CD4-positive, CD25-positive, alpha-beta regulatory T cell (primary cell): ENCODE measurements at regions not wholly inside any gene's neighbourhood (a gene's known extent, or its start where the extent isn't known, plus 50 kb on each side); places are given as distances from the start of the nearest gene placed in this dataset.

Experiments used
- ATAC-seq, 2 donors: fragments of 150-1000 bp; cut with Tn5 transposase; one replicate each; pipeline ENCODE4 v1.10.0; 2021; ENCODE audit warnings: low read depth in 2 of 2, moderate number of reproducible peaks in 2 of 2, moderate library complexity in 1 of 2
- DNase-seq, 3 donors: peaks; one replicate each; pipeline versions ENCODE4 v3.0.0 to v3.0.0-alpha.2; 2012 to 2022; ENCODE audit warnings: mixed read lengths in 1 of 3
- H3K27ac ChIP-seq: one replicate; pipeline ENCODE4 v1.7.0; 2013; ENCODE audit warnings: mild to moderate bottlenecking, low read length; ENCODE audit not compliant: insufficient read depth, poor library complexity, severe bottlenecking
- H3K27me3 ChIP-seq: one replicate; pipeline ENCODE4 v1.7.0; 2013; ENCODE audit warnings: low read length; ENCODE audit not compliant: control insufficient read depth, insufficient read depth
- H3K36me3 ChIP-seq: one replicate; pipeline ENCODE4 v1.7.0; 2013; ENCODE audit warnings: mild to moderate bottlenecking, low read length, moderate library complexity; ENCODE audit not compliant: control insufficient read depth, insufficient read depth
- H3K4me1 ChIP-seq: 2 replicates; pipeline ENCODE4 v1.7.0; 2013; ENCODE audit warnings: mild to moderate bottlenecking, low read length; ENCODE audit not compliant: insufficient read depth, control insufficient read depth, poor library complexity, severe bottlenecking
- H3K4me3 ChIP-seq: one replicate; pipeline ENCODE4 v1.7.0; 2013; ENCODE audit warnings: low read depth, mild to moderate bottlenecking, low read length, moderate library complexity
- H3K9me3 ChIP-seq, 2 experiments: 1 replicate in 1 of 2; 2 replicates in 1 of 2; pipeline ENCODE4 v1.7.0; 2013; ENCODE audit warnings: low read length in 2 of 2, mild to moderate bottlenecking in 1 of 2, moderate library complexity in 1 of 2; ENCODE audit not compliant: control insufficient read depth in 2 of 2
- H3K27ac Mint-ChIP-seq, 3 donors: one replicate each; pipeline ENCODE4 v1.8.0; 2020 to 2022; ENCODE audit warnings: mild to moderate bottlenecking in 3 of 3, mixed read lengths in 3 of 3, moderate library complexity in 2 of 3
- H3K27me3 Mint-ChIP-seq: one replicate; pipeline ENCODE4 v1.8.0; 2022; ENCODE audit warnings: mild to moderate bottlenecking, mixed read lengths
- H3K36me3 Mint-ChIP-seq: one replicate; pipeline ENCODE4 v1.8.0; 2020; ENCODE audit warnings: mixed read lengths
- H3K4me1 Mint-ChIP-seq, 4 donors: one replicate each; pipeline ENCODE4 v1.8.0; 2020 to 2022; ENCODE audit warnings: mixed read lengths in 4 of 4, mild to moderate bottlenecking in 1 of 4
- H3K4me3 Mint-ChIP-seq, 4 donors: one replicate each; pipeline ENCODE4 v1.8.0; 2020 to 2022; ENCODE audit warnings: mild to moderate bottlenecking in 4 of 4, mixed read lengths in 4 of 4, moderate library complexity in 3 of 4
- H3K9me3 Mint-ChIP-seq, 7 donors: one replicate each; pipeline ENCODE4 v1.8.0; 2020 to 2022; ENCODE audit warnings: mixed read lengths in 7 of 7, mild to moderate bottlenecking in 3 of 7, moderate library complexity in 2 of 7

- H3K27ac Mint-ChIP-seq: no peak overlapping the region
- Histone ChIP-seq H3K27ac (no peak overlapping the region), H3K36me3 (no peaks in the 10 kb centered on the region), H3K4me3 (no peak overlapping the region), H3K27me3 (no peaks in the 10 kb centered on the region), H3K9me3 (peaks cover 2 to 4% of the 10 kb centered on the region in 2 experiments), H3K4me1 (no peaks in the 10 kb centered on the region)
- no peaks in the 10 kb centered on the region for H3K4me1 Mint-ChIP-seq
- H3K36me3 Mint-ChIP-seq: no peaks in the 10 kb centered on the region
- H3K9me3 Mint-ChIP-seq: peaks cover 3 to 21% (median 8%) of the 10 kb centered on the region in 7 donors
- ATAC-seq (no peak), DNase-seq (no peak)
- no peaks in the 10 kb centered on the region for H3K27me3 Mint-ChIP-seq
- H3K4me3 Mint-ChIP-seq: no peak overlapping the region
Measured at GRCh38 chr7:69225259-69225943, 372.9 kb upstream of the AUTS2 start.

GRCh38 chr7:69228212-69228811 is 370.0 kb upstream of the AUTS2 start:
- no peaks in the 10 kb centered on the region for H3K4me1 ChIP-seq
- H3K9me3 Mint-ChIP-seq: peaks cover 0 to 21% (median 5%) of the 10 kb centered on the region in 7 donors
- no peaks in the 10 kb centered on the region for H3K4me1 Mint-ChIP-seq
- no peak overlapping the region for H3K4me3 Mint-ChIP-seq
- no peak overlapping the region for H3K4me3 ChIP-seq
- no peak for DNase-seq
- H3K36me3 Mint-ChIP-seq: no peaks in the 10 kb centered on the region
- no peak for ATAC-seq
- H3K27me3 Mint-ChIP-seq: no peaks in the 10 kb centered on the region
- H3K36me3 ChIP-seq: no peaks in the 10 kb centered on the region
- no peak overlapping the region for H3K27ac ChIP-seq
- no peak overlapping the region for H3K27ac Mint-ChIP-seq
- peaks cover 2 to 4% of the 10 kb centered on the region in 2 experiments for H3K9me3 ChIP-seq
- no peaks in the 10 kb centered on the region for H3K27me3 ChIP-seq

- Mint-ChIP-seq H3K36me3 (no peaks in the 10 kb centered on the region), H3K4me3 (no peak overlapping the region), H3K4me1 (no peaks in the 10 kb centered on the region), H3K9me3 (peaks cover 0 to 21% (median 6%) of the 10 kb centered on the region in 7 donors), H3K27me3 (no peaks in the 10 kb centered on the region), H3K27ac (no peak overlapping the region)
- Histone ChIP-seq H3K9me3 (peaks cover 0 to 2% of the 10 kb centered on the region in 2 experiments), H3K4me3 (no peak overlapping the region), H3K27me3 (no peaks in the 10 kb centered on the region), H3K27ac (no peak overlapping the region), H3K36me3 (no peaks in the 10 kb centered on the region), H3K4me1 (no peaks in the 10 kb centered on the region)
- DNase-seq (no peak), ATAC-seq (no peak)
Measured at GRCh38 chr7:69232445-69233376, 365.6 kb upstream of the AUTS2 start.

DNA sequence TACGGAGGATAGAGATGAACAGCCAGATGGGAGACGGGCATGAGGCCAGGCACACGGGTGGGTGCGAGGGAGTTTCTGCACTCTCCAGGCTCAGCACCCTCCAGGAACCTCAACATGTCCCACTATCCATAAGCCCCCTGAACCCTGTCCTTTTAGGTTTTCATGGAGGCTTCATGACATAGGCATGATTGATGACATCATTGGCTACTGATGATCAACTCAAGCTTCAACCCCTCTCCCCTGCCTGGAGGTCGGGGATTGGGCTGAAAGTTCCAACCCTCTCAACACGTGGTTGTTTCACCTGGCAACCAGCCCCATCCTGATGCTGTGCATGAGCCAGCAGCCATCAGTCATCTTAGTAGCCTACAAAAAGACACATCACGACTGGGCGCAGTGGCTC is 360.7 kb upstream of the AUTS2 start:
- no peak overlapping the region for H3K27ac Mint-ChIP-seq
- Histone ChIP-seq H3K4me1 (no peaks in the 10 kb centered on the region), H3K27me3 (no peaks in the 10 kb centered on the region), H3K4me3 (no peak overlapping the region), H3K27ac (no peak overlapping the region), H3K9me3 (no peaks in the 10 kb centered on the region), H3K36me3 (no peaks in the 10 kb centered on the region)
- no peaks in the 10 kb centered on the region for H3K36me3 Mint-ChIP-seq
- ATAC-seq (no peak), DNase-seq (no peak)
- no peak overlapping the region for H3K4me3 Mint-ChIP-seq
- H3K4me1 Mint-ChIP-seq: no peaks in the 10 kb centered on the region
- peaks cover 3 to 28% (median 9%) of the 10 kb centered on the region in 7 donors for H3K9me3 Mint-ChIP-seq
- no peaks in the 10 kb centered on the region for H3K27me3 Mint-ChIP-seq

DNA sequence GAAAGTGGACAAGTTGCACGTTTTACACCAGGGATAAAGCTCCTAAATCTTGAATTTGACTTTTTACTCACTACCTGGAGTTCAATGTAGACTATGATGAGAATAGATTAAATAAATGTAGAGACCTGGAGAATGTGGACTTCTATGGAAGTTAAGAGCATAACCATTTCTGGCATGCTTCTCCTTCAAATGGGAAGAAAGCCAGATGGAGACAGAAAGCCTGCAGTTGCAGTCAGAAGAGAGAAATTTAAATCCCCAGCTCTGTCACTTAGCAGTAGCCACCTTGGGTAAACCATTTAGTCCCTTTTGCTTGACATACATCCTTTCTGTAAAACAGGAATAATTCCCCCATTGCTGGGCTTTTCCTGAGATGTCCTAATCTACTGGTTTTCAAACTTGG is 355.3 kb upstream of the AUTS2 start:
- no peak overlapping the region for H3K4me3 ChIP-seq
- Mint-ChIP-seq H3K36me3 (no peaks in the 10 kb centered on the region), H3K4me3 (no peak overlapping the region), H3K27me3 (no peaks in the 10 kb centered on the region), H3K9me3 (peaks cover 1 to 21% (median 7%) of the 10 kb centered on the region in 7 donors), H3K4me1 (no peaks in the 10 kb centered on the region), H3K27ac (no peak overlapping the region)
- H3K27me3 ChIP-seq: no peaks in the 10 kb centered on the region
- H3K9me3 ChIP-seq: no peaks in the 10 kb centered on the region
- no peak for ATAC-seq
- no peak for DNase-seq
- H3K4me1 ChIP-seq: no peaks in the 10 kb centered on the region
- no peaks in the 10 kb centered on the region for H3K36me3 ChIP-seq
- no peak overlapping the region for H3K27ac ChIP-seq

DNA sequence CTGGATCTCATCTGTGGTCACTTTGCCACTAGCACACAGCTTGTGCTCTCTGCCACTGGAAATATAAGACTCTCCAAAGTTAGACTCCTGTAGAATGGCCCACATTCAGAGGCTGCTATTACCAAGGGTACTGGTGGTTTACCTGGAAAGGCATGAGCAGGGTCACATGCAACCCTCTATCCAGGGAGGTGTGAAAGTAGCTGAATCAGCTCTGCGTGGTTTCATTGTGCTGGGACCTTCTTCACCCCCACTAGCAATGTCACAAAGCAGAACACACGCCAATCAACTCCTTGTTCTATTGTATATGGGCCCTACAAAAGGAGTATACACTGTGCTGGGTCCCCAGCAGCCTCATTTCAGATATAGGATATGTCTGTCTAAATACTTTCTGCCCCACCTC is 353.6 kb upstream of the AUTS2 start:
- ATAC-seq (no peak), DNase-seq (no peak)
- H3K36me3 ChIP-seq: no peaks in the 10 kb centered on the region
- no peaks in the 10 kb centered on the region for H3K4me1 Mint-ChIP-seq
- H3K4me3 ChIP-seq: no peak overlapping the region
- H3K4me3 Mint-ChIP-seq: no peak overlapping the region
- H3K27ac Mint-ChIP-seq: no peak overlapping the region
- no peaks in the 10 kb centered on the region for H3K4me1 ChIP-seq
- H3K9me3 Mint-ChIP-seq: peaks cover 1 to 14% (median 7%) of the 10 kb centered on the region in 7 donors
- no peaks in the 10 kb centered on the region for H3K9me3 ChIP-seq
- no peaks in the 10 kb centered on the region for H3K27me3 ChIP-seq
- no peaks in the 10 kb centered on the region for H3K36me3 Mint-ChIP-seq
- no peaks in the 10 kb centered on the region for H3K27me3 Mint-ChIP-seq
- H3K27ac ChIP-seq: no peak overlapping the region

- Histone ChIP-seq H3K27me3 (no peaks in the 10 kb centered on the region), H3K27ac (no peak overlapping the region), H3K4me1 (no peaks in the 10 kb centered on the region), H3K4me3 (no peak overlapping the region), H3K9me3 (no peaks in the 10 kb centered on the region), H3K36me3 (no peaks in the 10 kb centered on the region)
- no peak overlapping the region for H3K4me3 Mint-ChIP-seq
- H3K9me3 Mint-ChIP-seq: peaks cover 1 to 17% (median 8%) of the 10 kb centered on the region in 7 donors
- DNase-seq: no peak
- no peaks in the 10 kb centered on the region for H3K36me3 Mint-ChIP-seq
- H3K27ac Mint-ChIP-seq: no peak overlapping the region
- no peaks in the 10 kb centered on the region for H3K4me1 Mint-ChIP-seq
- no peak for ATAC-seq
- no peaks in the 10 kb centered on the region for H3K27me3 Mint-ChIP-seq
Measured at GRCh38 chr7:69245646-69246045, 352.6 kb upstream of the AUTS2 start.
